ENCODE measurements at regions not wholly inside any gene's neighbourhood (a gene's known extent, or its start where the extent isn't known, plus 50 kb on each side); places are given as distances from the start of the nearest gene placed in this dataset.

- CTCF ChIA-PET: no interaction called here
- POLR2A ChIA-PET: no interaction called here
Measured at GRCh38 chr12:42936991-42937390, 347.4 kb upstream of the PRICKLE1 start.

GRCh38 chr12:42936260-42936659 lies 346.7 kb upstream of the PRICKLE1 start:
- H3K27me3 Mint-ChIP-seq (ENCODE audit: low read depth): no peaks in the 10 kb centered on the region
- CTCF ChIA-PET: no interaction called here
- no peak overlapping the region for H3K4me3 Mint-ChIP-seq
- DNase-seq (ENCODE audit: low spot score) (no peak), ATAC-seq (no peak)
- H3K4me1 Mint-ChIP-seq: peaks cover 15% of the 10 kb centered on the region
- POLR2A ChIA-PET: no interaction called here
- peaks cover 26% of the 10 kb centered on the region for H3K9me3 Mint-ChIP-seq
- TF ChIP-seq MYBL2 (CRISPR knock-in tag; IDR thresholded peaks at IDR 0.05) (no peak), NFYB (CRISPR knock-in tag; conservative IDR thresholded peaks at IDR 0.05; ENCODE audit: low read depth) (no peak), MXD4 (CRISPR knock-in tag; IDR thresholded peaks at IDR 0.05; ENCODE audit: borderline replicate concordance) (no peak), CREM (CRISPR knock-in tag; IDR thresholded peaks at IDR 0.05) (no peak), RELA (CRISPR knock-in tag; IDR thresholded peaks at IDR 0.05; ENCODE audit: borderline replicate concordance) (no peak), ZSCAN18 (CRISPR knock-in tag; IDR thresholded peaks at IDR 0.05) (no peak)
- peaks cover 13% of the 10 kb centered on the region for H3K36me3 Mint-ChIP-seq
- H3K27ac Mint-ChIP-seq: no peak overlapping the region

More at GRCh38 chr12:42936991-42937390, 347.4 kb upstream of the PRICKLE1 start:
- Mint-ChIP-seq H3K27me3 (ENCODE audit: low read depth) (no peaks in the 10 kb centered on the region), H3K4me3 (no peak overlapping the region), H3K4me1 (peaks cover 13% of the 10 kb centered on the region), H3K9me3 (peaks cover 33% of the 10 kb centered on the region), H3K36me3 (peaks cover 19% of the 10 kb centered on the region), H3K27ac (no peak overlapping the region)
- TF ChIP-seq E2F4 (CRISPR knock-in tag; IDR thresholded peaks at IDR 0.05; ENCODE audit: borderline replicate concordance, low read depth) (no peak), ATF2 (CRISPR knock-in tag; IDR thresholded peaks at IDR 0.05; ENCODE audit: borderline replicate concordance, low read depth) (no peak), RELA (CRISPR knock-in tag; IDR thresholded peaks at IDR 0.05; ENCODE audit: borderline replicate concordance) (no peak), IRF2 (CRISPR knock-in tag; IDR thresholded peaks at IDR 0.05; ENCODE audit: borderline replicate concordance, low read depth) (no peak), PREB (CRISPR knock-in tag; IDR thresholded peaks at IDR 0.05; ENCODE audit: borderline replicate concordance) (no peak), HMGA2 (CRISPR knock-in tag; IDR thresholded peaks at IDR 0.05) (no peak), ZNF263 (CRISPR knock-in tag; IDR thresholded peaks at IDR 0.05; ENCODE audit: low read depth) (no peak), ATF1 (CRISPR knock-in tag; IDR thresholded peaks at IDR 0.05) (no peak), PRDM15 (CRISPR knock-in tag; IDR thresholded peaks at IDR 0.05) (no peak), CREB1 (CRISPR knock-in tag; IDR thresholded peaks at IDR 0.05) (no peak), ATF3 (CRISPR knock-in tag; conservative IDR thresholded peaks at IDR 0.05) (no peak), TEAD1 (CRISPR knock-in tag; IDR thresholded peaks at IDR 0.05) (no peak)
- ATAC-seq (no peak), DNase-seq (ENCODE audit: low spot score) (no peak)

Data from WTC11 (cell line).